ENCODE measurements at regions not wholly inside any gene's neighbourhood (a gene's known extent, or its start where the extent isn't known, plus 50 kb on each side); places are given as distances from the start of the nearest gene placed in this dataset.

- TF ChIP-seq, protein P1, sequence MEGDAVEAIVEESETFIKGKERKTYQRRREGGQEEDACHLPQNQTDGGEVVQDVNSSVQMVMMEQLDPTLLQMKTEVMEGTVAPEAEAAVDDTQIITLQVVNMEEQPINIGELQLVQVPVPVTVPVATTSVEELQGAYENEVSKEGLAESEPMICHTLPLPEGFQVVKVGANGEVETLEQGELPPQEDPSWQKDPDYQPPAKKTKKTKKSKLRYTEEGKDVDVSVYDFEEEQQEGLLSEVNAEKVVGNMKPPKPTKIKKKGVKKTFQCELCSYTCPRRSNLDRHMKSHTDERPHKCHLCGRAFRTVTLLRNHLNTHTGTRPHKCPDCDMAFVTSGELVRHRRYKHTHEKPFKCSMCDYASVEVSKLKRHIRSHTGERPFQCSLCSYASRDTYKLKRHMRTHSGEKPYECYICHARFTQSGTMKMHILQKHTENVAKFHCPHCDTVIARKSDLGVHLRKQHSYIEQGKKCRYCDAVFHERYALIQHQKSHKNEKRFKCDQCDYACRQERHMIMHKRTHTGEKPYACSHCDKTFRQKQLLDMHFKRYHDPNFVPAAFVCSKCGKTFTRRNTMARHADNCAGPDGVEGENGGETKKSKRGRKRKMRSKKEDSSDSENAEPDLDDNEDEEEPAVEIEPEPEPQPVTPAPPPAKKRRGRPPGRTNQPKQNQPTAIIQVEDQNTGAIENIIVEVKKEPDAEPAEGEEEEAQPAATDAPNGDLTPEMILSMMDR (IDR thresholded peaks at IDR 0.05; ENCODE audit: extremely low read depth in 1 of 2, insufficient read depth in 1 of 2, low read depth in 1 of 2, low read length in 2 of 2): no peak
- TF ChIP-seq POLR2A (IDR thresholded peaks at IDR 0.05; ENCODE audit: low read depth, low read length): no peak
Observed at GRCh38 chr1:22314706-22315105, 136.9 kb upstream of the ZBTB40 start.

All from endothelial cell of umbilical vein (primary cell).